CD8-positive, alpha-beta memory T cell (primary cell): ENCODE measurements at regions not wholly inside any gene's neighbourhood (a gene's known extent, or its start where the extent isn't known, plus 50 kb on each side); places are given as distances from the start of the nearest gene placed in this dataset.

Experiments used
- CTCF ChIA-PET: fragments of 350-600 bp; sonication (Branson Sonifier 250); formaldehyde crosslinking; loops from one replicate; lab custom pipeline; 2021; ENCODE audit warnings: antibody characterized with exemption; lab: Charles Lee
- POLR2A ChIA-PET: fragments of 350-600 bp; sonication (Branson Sonifier 250); formaldehyde crosslinking; loops from one replicate; lab custom pipeline; 2021; ENCODE audit warnings: antibody characterized with exemption; lab: Charles Lee
- DNase-seq, 5 donors: peaks; one replicate each; pipeline versions ENCODE4 v3.0.0 to v3.0.0-alpha.2; 2020 to 2022; ENCODE audit warnings: mixed read lengths in 1 of 5
- H3K27ac ChIP-seq: one replicate; pipeline ENCODE4 v1.7.0; 2013; ENCODE audit warnings: low read depth, mild to moderate bottlenecking, low read length, moderate library complexity
- H3K27me3 ChIP-seq: 2 replicates; pipeline ENCODE4 v1.7.0; 2013; ENCODE audit warnings: low read length, mild to moderate bottlenecking; ENCODE audit not compliant: insufficient read depth, poor library complexity, severe bottlenecking
- H3K36me3 ChIP-seq: 2 replicates; pipeline ENCODE4 v1.7.0; 2013; ENCODE audit warnings: mild to moderate bottlenecking, low read length, moderate library complexity; ENCODE audit not compliant: insufficient read depth
- H3K4me1 ChIP-seq: 2 replicates; pipeline ENCODE4 v1.7.0; 2013; ENCODE audit warnings: mild to moderate bottlenecking, low read length, moderate library complexity; ENCODE audit not compliant: insufficient read depth
- H3K4me3 ChIP-seq: 2 replicates; pipeline ENCODE4 v1.7.0; 2013; ENCODE audit warnings: mild to moderate bottlenecking, low read length
- H3K9me3 ChIP-seq: 2 replicates; pipeline ENCODE4 v1.7.0; 2013; ENCODE audit warnings: mild to moderate bottlenecking, low read length
- H3K27ac Mint-ChIP-seq, 8 donors: one replicate each; pipeline ENCODE4 v1.8.0; 2020 to 2021; ENCODE audit warnings: mixed read lengths in 8 of 8, mild to moderate bottlenecking in 6 of 8, inconsistent platforms in 3 of 8, moderate library complexity in 3 of 8
- H3K27me3 Mint-ChIP-seq, 2 donors: one replicate each; pipeline ENCODE4 v1.8.0; 2020 to 2021; ENCODE audit warnings: mixed read lengths in 2 of 2, mild to moderate bottlenecking in 1 of 2, moderate library complexity in 1 of 2
- H3K36me3 Mint-ChIP-seq, 3 donors: one replicate each; pipeline ENCODE4 v1.8.0; 2020 to 2021; ENCODE audit warnings: mixed read lengths in 3 of 3, inconsistent platforms in 1 of 3, mild to moderate bottlenecking in 1 of 3
- H3K4me1 Mint-ChIP-seq, 3 donors: one replicate each; pipeline ENCODE4 v1.8.0; 2020 to 2021; ENCODE audit warnings: mixed read lengths in 3 of 3, inconsistent platforms in 1 of 3, mild to moderate bottlenecking in 1 of 3
- H3K4me3 Mint-ChIP-seq, 7 donors: one replicate each; pipeline ENCODE4 v1.8.0; 2020 to 2021; ENCODE audit warnings: mixed read lengths in 7 of 7, mild to moderate bottlenecking in 6 of 7, moderate library complexity in 4 of 7, inconsistent platforms in 2 of 7
- H3K9me3 Mint-ChIP-seq, 5 donors: one replicate each; pipeline ENCODE4 v1.8.0; 2020 to 2022; ENCODE audit warnings: mixed read lengths in 5 of 5, mild to moderate bottlenecking in 3 of 5, moderate library complexity in 2 of 5, inconsistent platforms in 1 of 5

DNA sequence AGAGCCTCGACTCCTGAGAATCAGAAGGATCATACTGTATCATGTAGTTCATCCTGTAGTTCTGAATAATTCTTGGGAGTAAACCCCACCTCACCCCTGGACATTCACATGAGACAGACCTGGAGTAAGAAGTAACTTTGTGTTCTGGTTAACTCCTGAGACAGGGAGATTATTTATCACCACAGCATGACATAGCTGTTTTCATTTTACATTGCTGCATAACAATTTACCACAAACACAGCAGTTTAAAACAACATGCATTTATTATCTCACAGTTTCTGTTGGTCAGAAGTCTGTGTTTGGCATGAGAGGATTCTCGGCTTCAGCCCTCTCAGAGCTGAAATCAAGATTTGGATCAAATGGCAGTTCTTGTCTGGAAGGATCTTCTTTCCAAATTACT is 855.8 kb upstream of the FANCL start:
- CTCF ChIA-PET, result no interaction called here
- peaks cover 10 to 20% (median 15%) of the 10 kb centered on the region in 5 donors for H3K9me3 Mint-ChIP-seq

DNA sequence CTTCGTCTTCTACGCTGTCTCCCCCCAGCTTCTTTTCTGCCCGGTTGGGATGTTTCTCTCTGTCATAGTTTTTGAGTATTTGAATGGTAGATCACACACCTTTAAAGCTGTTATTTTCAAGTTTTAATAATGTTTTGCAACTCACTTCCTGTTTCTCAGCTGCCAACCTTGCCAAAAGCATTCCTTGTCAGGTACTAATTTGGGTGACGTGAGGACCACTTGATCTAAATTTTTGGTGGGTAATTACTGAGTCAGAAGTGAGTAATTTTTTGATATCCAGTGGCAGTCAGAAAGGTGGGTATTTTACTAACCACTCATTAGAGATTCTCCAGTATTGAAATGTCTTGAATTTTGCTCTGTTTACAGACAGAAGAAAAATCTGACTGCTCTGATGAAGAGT is 852.4 kb upstream of the FANCL start:
- Mint-ChIP-seq H3K4me1 (no peaks in the 10 kb centered on the region), H3K27ac (no peak overlapping the region), H3K9me3 (peaks cover 1 to 13% (median 7%) of the 10 kb centered on the region in 5 donors), H3K27me3 (peaks cover 0 to 1% of the 10 kb centered on the region in 2 donors), H3K4me3 (no peak overlapping the region), H3K36me3 (no peaks in the 10 kb centered on the region)
- Histone ChIP-seq H3K9me3 (no peaks in the 10 kb centered on the region), H3K4me3 (no peak overlapping the region), H3K27ac (no peak overlapping the region), H3K4me1 (no peaks in the 10 kb centered on the region), H3K27me3 (no peaks in the 10 kb centered on the region), H3K36me3 (no peaks in the 10 kb centered on the region)
- DNase-seq, result no peak
- POLR2A ChIA-PET, result no interaction called here
- CTCF ChIA-PET, result no interaction called here

More for the DNA sequence above, 855.8 kb upstream of the FANCL start:
- Histone ChIP-seq H3K4me3 (no peak overlapping the region), H3K36me3 (no peaks in the 10 kb centered on the region), H3K27ac (no peak overlapping the region), H3K9me3 (no peaks in the 10 kb centered on the region), H3K27me3 (no peaks in the 10 kb centered on the region), H3K4me1 (no peaks in the 10 kb centered on the region)
- no peak overlapping the region for H3K27ac Mint-ChIP-seq
- no peak overlapping the region for H3K4me3 Mint-ChIP-seq
- no peaks in the 10 kb centered on the region for H3K36me3 Mint-ChIP-seq
- no peaks in the 10 kb centered on the region for H3K27me3 Mint-ChIP-seq
- POLR2A ChIA-PET, result no interaction called here
- no peak for DNase-seq
- H3K4me1 Mint-ChIP-seq, result no peaks in the 10 kb centered on the region

DNA sequence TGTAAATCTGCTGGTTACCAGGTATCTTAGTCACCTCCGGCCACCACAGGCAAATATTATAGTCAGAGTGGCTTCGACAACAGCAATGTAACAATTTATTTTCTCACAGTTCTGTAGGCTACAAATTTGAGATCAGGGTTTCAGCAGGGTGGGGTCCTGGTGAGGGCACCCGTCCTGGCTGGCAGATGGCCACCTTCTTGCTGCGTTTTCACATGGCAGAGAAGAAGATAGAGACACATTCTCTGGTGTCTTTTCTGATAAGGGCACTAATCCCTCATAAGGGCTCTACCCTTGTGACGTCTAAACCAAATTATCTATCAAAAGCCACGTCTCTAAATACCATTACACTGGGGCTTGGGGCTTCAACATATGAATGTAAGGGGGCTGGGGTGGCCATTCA is 843.2 kb upstream of the FANCL start:
- Mint-ChIP-seq H3K4me1 (no peaks in the 10 kb centered on the region), H3K27me3 (no peaks in the 10 kb centered on the region), H3K36me3 (no peaks in the 10 kb centered on the region), H3K9me3 (peaks cover 0 to 11% (median 0%) of the 10 kb centered on the region in 5 donors), H3K4me3 (no peak overlapping the region), H3K27ac (no peak overlapping the region)
- no peak for DNase-seq
- no peaks in the 10 kb centered on the region for H3K27me3 ChIP-seq
- H3K27ac ChIP-seq, result no peak overlapping the region
- no peaks in the 10 kb centered on the region for H3K9me3 ChIP-seq
- H3K4me1 ChIP-seq, result no peaks in the 10 kb centered on the region
- POLR2A ChIA-PET, result no interaction called here
- no peaks in the 10 kb centered on the region for H3K36me3 ChIP-seq
- CTCF ChIA-PET, result no interaction called here
- no peak overlapping the region for H3K4me3 ChIP-seq

DNA sequence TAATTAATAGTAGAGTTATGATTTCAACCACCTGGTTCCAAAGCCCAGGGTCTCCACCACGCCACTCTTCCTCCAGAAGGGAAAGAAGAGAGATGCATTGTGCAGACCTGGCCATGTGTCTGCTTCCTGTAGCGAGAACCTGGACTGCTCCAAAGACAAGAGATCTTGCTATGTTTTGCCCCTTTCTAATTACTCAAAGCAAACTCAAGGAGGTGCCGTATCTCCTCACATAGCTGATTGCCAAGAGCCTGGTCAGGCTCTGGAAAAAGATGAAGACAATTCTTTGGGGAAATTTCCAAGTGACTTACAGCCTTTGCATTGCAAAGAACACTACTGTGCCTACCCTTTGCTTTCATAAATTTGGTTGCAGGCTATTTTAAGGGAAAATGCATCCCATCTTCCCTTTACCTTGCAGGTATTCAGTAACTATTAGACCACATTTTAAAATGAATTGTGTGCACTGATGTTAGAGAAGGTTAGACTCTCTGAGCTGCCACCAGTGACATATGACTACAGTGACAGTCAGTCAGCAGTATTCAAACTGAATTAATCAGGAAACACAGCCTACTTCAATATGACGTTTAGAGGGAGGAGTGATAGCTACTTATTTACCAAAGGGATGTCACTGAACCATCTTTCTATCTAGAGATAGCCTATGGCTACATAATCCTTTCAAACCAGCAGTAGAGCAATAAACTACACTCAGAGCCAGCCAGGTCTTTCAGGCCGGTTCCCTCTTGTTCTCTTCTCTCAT is 842.1 kb upstream of the FANCL start:
- no peak overlapping the region for H3K4me3 ChIP-seq
- Mint-ChIP-seq H3K4me3 (no peak overlapping the region), H3K36me3 (no peaks in the 10 kb centered on the region), H3K4me1 (no peaks in the 10 kb centered on the region), H3K27ac (no peak overlapping the region), H3K9me3 (peaks cover 0 to 8% (median 0%) of the 10 kb centered on the region in 5 donors), H3K27me3 (no peaks in the 10 kb centered on the region)
- POLR2A ChIA-PET, result no interaction called here
- H3K9me3 ChIP-seq, result no peaks in the 10 kb centered on the region
- H3K4me1 ChIP-seq, result no peaks in the 10 kb centered on the region
- H3K36me3 ChIP-seq, result no peaks in the 10 kb centered on the region
- CTCF ChIA-PET, result no interaction called here
- no peak for DNase-seq
- H3K27ac ChIP-seq, result no peak overlapping the region
- no peaks in the 10 kb centered on the region for H3K27me3 ChIP-seq

DNA sequence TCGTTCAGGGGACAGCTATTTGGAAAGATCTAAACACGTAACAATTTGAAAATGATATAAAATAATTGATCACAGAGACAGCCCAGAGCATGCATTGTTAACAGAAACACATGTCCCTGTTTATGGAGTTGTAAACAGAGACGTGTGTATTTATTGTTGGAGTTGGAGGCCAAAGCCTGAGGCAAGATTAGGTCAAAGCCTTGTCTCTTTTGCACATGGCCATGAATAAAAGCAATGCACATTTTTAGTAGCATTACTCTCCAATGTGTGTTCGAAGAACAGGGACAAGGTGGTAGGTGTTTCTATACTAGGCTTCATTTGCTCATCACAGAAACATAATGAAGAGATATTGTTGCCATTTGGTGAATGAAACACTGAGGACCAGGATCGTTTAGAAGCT is 841.5 kb upstream of the FANCL start:
- Histone ChIP-seq H3K4me1 (no peaks in the 10 kb centered on the region), H3K27ac (no peak overlapping the region), H3K9me3 (no peaks in the 10 kb centered on the region), H3K4me3 (no peak overlapping the region), H3K27me3 (no peaks in the 10 kb centered on the region), H3K36me3 (no peaks in the 10 kb centered on the region)
- CTCF ChIA-PET, result no interaction called here
- Mint-ChIP-seq H3K36me3 (no peaks in the 10 kb centered on the region), H3K4me3 (no peak overlapping the region), H3K27me3 (no peaks in the 10 kb centered on the region), H3K27ac (no peak overlapping the region), H3K9me3 (peaks cover 0 to 7% (median 0%) of the 10 kb centered on the region in 5 donors), H3K4me1 (no peaks in the 10 kb centered on the region)
- POLR2A ChIA-PET, result no interaction called here
- DNase-seq, result no peak

DNA sequence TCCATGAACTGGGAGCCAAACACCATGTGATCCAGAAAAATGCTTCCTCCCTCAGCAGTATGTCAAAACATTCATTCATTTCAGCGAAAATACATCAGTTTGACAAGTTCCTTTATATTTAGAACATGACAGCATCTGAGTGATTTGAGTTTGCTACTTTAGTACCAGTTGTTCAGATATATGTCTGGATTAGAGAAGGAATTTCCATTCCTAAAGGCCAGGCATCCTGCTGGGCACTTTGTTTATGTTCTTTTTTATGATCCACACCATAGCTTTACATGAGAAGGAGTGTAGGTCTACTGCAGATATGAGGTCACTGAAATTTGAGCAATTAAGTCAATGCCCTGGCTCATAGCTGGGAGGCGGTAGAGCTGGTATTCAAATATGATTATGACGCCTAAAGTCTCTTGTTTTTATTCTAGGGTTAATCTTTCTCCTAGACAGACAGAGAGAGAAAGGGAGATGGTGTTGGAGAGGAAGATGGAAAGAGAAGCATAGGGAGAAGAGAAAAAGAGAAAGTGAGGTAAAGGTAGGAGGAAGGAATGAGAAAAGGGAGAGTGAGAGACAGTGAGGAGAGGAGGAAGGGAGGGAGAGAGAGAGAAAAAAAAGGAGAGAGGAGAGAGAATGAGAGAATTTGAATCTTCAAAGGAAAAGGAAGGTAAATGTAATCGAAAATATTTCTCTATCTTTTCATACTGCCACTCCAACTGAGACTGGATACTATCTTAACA is 839.5 kb upstream of the FANCL start:
- Mint-ChIP-seq H3K4me3 (no peak overlapping the region), H3K36me3 (no peaks in the 10 kb centered on the region), H3K9me3 (peaks cover 0 to 7% (median 0%) of the 10 kb centered on the region in 5 donors), H3K4me1 (no peaks in the 10 kb centered on the region), H3K27ac (no peak overlapping the region), H3K27me3 (no peaks in the 10 kb centered on the region)
- DNase-seq, result no peak
- Histone ChIP-seq H3K36me3 (no peaks in the 10 kb centered on the region), H3K4me1 (no peaks in the 10 kb centered on the region), H3K9me3 (no peaks in the 10 kb centered on the region), H3K4me3 (no peak overlapping the region), H3K27me3 (no peaks in the 10 kb centered on the region), H3K27ac (no peak overlapping the region)
- CTCF ChIA-PET, result no interaction called here
- POLR2A ChIA-PET, result no interaction called here

DNA sequence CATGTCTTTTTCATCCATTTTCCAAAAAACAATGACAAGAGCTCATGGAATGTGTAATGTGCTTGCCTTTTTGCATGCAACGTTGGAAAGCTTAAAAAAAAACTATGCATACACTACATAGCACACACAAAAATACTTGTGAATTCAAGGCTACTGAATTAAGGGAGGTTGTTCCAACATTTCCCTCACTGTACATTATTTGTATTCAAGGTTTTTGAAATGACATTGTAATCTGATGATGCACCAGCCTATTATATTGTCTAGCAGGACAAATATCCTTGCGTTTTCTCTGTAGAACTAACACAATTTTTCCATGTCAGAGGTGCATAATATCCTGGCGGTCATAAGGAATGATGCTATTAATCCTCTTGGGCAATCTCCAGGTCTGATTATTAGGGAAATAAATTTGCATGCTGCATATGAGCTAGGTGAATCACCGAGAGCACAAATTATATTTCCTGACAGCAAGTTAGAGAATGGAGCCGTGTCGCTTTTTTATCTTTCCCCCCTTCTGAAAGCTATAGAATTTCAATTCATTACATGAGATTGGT is 836.9 kb upstream of the FANCL start:
- no peaks in the 10 kb centered on the region for H3K4me1 Mint-ChIP-seq

DNA sequence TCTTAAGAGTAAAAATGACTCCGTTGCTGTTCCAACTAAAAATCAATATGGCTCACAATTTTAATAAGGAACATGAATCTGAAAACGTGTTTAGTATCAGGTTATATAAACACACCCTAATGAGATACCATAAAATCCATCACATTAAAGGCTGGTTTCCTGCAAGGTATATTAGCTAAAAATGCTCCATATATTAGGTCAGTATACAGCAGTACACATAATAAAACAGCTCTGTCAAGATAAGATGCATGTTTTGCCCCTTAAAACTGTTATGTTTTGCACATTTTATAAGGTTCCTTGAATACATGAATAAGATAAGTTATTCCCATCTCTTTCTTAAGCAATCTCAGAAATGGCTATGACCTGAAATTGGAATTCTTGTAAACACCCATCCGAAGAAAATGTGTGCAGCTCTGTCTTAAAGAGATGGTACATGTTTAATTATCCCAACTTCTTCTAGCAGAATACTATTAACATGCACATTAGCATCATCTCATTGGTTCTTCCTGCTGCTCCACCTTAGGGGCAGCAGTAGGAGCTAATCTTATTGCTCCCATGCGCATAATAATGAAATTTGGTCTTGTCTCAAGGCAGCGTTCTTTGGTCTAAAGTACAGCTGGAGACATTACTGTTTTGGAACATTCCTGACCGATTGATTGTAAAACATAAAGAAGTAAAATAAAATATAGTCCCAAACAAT is 836.1 kb upstream of the FANCL start:
- Mint-ChIP-seq H3K27ac (no peak overlapping the region), H3K27me3 (no peaks in the 10 kb centered on the region), H3K4me3 (no peak overlapping the region), H3K36me3 (no peaks in the 10 kb centered on the region), H3K9me3 (peaks cover 0 to 5% (median 0%) of the 10 kb centered on the region in 5 donors), H3K4me1 (no peaks in the 10 kb centered on the region)
- POLR2A ChIA-PET, result no interaction called here
- CTCF ChIA-PET, result no interaction called here
- Histone ChIP-seq H3K4me1 (no peaks in the 10 kb centered on the region), H3K27ac (no peak overlapping the region), H3K9me3 (no peaks in the 10 kb centered on the region), H3K4me3 (no peak overlapping the region), H3K36me3 (no peaks in the 10 kb centered on the region), H3K27me3 (no peaks in the 10 kb centered on the region)
- no peak for DNase-seq

More for the DNA sequence above, 836.9 kb upstream of the FANCL start:
- H3K27ac Mint-ChIP-seq, result no peak overlapping the region
- Histone ChIP-seq H3K4me3 (no peak overlapping the region), H3K4me1 (no peaks in the 10 kb centered on the region), H3K36me3 (no peaks in the 10 kb centered on the region), H3K9me3 (no peaks in the 10 kb centered on the region), H3K27ac (no peak overlapping the region), H3K27me3 (no peaks in the 10 kb centered on the region)
- H3K36me3 Mint-ChIP-seq, result no peaks in the 10 kb centered on the region
- H3K9me3 Mint-ChIP-seq, result peaks cover 0 to 5% (median 0%) of the 10 kb centered on the region in 5 donors
- DNase-seq, result no peak
- ChIA-PET POLR2A (no interaction called here), CTCF (no interaction called here)
- no peaks in the 10 kb centered on the region for H3K27me3 Mint-ChIP-seq
- H3K4me3 Mint-ChIP-seq, result no peak overlapping the region
